HG03066 (cell line): ENCODE measurements at regions not wholly inside any gene's neighbourhood (a gene's known extent, or its start where the extent isn't known, plus 50 kb on each side); places are given as distances from the start of the nearest gene placed in this dataset.
"Not testable (repeated sequence)": the region's sequence is repeated elsewhere in the genome, so short reads cannot be mapped to it uniquely, and the experiment has no call there.

Experiments used
- ATAC-seq: cut with Tn5 transposase; IDR thresholded peaks from one replicate; pipeline ENCODE4 v1.9.1; 2021; ENCODE audit warnings: low read depth; ENCODE audit not compliant: unreplicated experiment

DNA sequence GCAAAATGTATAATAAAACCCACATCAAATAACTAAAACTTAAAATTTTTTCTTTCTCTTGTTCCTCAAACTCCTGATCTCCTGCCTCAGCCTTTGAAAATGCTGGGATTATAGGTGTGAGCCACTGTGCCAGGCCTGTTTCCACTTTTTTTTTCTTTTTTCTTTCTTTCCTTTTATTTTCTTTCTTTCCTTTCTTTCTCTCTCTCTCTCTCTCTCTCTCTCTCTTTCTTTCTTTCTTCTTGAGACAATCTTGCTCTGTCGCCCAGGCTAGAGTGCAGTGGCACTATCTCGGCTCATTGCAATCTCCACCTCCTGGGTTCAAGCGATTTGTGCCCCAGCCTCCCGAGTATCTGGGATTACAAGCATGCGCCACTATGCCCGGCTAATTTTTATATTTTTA lies 164.6 kb downstream of the OR2B2 start:
- ATAC-seq = no peak

DNA sequence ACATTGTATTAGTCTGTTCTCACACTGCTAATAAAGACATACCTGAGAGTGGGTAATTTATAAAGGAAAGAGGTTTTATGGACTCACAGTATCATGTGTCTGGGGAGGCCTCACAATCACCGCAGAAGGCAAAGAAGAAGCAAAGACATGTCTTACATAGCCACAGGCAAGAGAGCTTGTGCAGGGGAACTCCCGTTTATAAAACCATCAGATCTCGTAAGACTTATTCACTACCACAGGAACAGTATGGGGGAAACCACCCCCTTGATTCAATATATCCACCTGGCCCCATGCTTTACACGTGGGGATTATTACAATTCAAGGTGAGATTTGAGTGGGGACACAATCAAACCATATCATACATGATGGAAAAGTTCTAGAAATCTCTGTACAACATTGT lies 165.3 kb downstream of the OR2B2 start:
- not testable (repeated sequence) for ATAC-seq

DNA sequence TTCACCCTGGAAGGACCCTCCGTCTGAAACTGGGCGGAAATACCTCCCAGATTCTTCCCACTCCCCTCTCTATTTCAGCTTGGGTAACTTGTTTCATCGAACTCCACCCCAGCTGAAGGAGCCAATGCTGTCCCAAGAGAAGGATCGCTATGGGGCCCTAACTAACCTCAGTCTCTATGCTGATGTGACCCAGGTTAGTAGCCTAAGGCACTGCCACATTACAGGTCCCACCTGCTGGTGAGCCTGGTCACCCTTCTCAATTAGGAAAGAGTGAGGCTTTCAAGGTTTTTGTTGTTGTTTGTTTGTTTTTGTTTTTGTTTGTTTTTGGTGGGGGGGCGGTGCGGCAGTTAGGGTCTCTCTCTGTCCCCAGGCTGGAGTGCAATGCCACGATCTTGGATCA lies 168.4 kb downstream of the OR2B2 start:
- no peak for ATAC-seq

DNA sequence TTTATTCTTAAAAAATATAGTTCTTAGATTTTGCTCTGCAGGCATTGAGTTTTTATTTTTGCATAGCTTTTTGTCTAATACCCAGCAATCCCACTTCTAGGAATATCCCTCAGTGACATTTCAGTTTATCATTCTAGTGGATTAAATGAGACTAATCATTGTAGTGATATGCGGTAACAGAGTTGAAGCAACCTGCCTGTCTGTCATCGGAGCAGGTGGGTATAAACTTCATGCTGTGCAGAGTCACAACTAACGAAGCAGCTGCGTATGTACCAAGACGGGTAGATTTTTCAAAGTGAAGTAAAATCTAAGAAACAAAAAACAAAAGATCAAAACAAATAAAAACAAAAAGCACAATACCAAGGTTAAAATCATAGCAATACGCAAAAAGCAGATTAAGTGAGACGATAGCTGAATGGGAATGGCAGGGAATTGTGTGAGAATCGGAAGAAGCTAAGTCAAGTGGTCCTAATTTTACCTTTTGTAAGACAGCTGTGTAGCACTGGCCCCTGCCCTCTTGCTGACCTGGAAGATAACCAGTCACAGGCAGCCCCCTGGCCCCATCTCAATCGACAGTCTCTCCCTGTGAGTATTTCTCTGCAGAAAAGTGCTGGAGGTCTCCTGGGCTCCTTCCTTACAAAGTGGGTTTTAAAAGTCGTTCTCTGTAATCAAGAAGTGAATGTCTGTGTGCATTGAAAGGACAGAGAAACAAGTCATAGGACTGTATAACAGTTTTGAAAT lies 169.2 kb downstream of the OR2B2 start:
- ATAC-seq = no peak

DNA sequence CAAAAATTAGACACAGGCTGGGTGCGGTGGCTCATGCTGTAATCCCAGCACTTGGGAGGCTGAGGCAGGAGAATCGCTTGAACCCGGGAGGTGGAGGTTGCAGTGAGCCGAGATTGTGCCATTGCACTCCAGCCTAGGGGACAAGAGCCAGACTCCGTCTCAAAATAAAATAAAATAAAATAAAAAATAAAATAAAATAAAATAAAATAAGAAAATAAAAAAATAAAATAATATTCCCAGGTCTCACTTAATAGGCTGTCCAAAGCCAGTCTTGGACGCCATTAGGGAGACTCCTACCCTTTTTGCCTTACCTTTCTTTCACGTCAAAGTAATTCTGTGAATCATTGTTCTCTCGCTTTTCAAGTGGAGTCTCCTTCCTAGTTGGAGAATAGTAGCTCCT lies 172.3 kb downstream of the OR2B2 start:
- ATAC-seq = not testable (repeated sequence)

DNA sequence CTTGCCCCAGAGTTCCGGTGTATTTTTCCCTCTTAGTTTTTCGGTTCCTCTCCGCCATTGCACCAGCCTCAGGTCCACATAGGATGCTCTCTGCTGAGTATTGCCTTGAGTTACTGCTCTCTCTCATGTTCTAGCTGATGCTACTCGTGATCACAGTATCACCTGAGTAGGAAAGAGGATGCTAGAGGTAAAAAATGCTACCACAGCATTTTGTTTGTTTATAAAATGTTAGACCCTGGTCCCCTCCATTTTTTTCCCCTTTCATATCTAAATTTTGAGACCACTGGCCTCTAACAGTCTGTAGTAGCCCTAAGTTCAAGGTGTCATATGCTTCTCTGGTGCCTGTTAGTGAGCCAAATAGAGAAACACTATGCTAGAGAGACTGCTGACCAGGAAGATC lies 175.5 kb downstream of the OR2B2 start:
- no peak for ATAC-seq

DNA sequence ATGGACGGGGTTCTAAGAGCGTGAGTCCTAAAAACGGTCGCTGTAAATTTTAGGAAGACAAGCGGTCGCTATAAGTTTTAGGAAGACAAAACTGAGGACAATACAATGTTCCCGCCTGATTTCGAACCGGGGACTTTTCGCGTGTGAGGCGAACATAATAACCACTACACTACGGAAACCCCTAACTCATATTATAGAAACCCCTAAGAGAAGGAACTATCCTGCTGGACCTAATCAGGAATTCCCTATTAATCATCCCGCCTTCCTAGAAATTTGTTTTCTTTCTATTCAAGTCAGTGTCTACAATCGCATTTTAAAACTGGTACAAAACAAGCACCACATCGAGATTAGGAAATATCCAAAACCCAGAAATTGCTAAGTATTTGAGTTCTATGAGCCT lies 183.8 kb downstream of the OR2B2 start:
- ATAC-seq = no peak

DNA sequence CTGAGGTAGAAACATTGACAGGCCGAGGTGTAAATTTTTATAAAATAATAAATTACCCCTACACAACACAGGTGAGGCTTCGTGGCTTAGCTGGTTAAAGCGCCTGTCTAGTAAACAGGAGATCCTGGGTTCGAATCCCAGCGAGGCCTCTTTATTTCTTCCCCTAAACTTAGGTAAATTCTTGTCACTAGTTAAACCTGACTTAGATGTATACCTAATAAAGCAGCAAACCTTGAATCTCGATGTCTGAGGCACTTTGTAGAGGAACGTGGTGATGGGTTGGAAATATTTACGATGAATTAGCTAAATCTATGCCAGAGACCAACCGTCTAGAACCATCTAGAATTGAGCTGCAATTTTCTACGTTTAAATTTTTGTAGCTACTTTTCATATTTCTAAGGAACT lies 185.6 kb downstream of the OR2B2 start:
- no peak for ATAC-seq

DNA sequence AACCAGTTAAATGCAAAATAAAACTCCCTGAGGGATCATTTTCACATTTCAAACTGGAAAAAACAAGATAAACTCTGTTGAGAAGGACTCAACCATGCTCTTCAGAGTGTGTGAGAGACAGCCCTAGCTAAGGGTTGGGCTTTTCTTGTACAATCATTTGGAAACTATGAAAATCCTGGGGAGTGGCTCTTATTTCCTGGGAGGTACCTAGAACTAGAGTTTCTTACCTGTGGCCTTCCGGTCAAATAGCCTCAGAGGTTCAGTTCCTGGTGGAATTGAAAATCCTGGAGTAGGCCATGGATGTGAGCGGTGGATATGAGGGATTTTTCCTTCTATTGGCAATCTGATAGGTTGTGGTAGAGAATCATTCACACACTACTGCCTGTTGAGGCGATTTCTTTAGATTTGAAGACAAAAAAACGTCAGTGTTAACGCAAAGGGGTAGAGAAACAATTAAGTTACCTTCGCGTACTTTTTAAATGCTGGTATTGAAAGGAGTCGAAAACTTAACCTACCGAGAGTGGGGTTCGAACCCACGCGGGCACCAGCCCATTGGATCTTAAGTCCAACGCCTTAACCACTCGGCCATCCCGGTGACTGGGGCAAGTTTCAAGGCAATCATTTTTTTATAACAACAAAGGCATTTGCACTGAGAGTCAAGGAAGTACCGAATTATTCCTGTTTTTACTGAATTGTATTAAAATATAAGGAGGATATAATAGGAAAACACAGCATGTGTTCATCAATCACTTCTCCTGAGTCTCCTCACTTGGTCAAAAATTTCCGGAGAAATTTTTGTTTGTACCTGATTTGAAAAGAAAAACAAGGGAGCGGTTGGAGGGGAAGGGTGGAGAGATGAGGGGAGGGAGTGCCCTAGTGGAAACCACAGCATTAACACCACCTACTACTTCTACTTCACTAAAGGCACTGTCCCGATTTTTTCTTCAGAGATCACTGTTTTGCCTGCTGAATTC lies 191.3 kb downstream of the OR2B2 start:
- ATAC-seq = no peak

DNA sequence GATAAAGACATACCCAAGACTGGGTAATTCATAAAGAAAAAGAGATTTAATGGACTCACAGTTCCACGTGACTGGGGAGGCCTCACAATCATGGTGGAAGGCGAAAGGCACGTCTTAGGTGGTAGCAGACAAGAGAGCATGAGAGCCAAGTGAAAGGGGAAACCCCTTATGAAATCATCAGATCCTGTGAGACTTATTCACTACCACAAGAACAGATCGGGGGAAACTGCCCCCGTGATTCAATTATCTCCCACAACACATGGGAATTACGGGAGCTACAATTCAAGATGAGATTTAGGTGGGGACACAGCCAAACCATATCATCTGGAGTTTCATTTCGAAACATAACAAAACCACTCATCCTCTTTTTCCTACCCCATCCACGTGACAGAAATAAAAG lies 193.2 kb downstream of the OR2B2 start:
- ATAC-seq = not testable (repeated sequence)

DNA sequence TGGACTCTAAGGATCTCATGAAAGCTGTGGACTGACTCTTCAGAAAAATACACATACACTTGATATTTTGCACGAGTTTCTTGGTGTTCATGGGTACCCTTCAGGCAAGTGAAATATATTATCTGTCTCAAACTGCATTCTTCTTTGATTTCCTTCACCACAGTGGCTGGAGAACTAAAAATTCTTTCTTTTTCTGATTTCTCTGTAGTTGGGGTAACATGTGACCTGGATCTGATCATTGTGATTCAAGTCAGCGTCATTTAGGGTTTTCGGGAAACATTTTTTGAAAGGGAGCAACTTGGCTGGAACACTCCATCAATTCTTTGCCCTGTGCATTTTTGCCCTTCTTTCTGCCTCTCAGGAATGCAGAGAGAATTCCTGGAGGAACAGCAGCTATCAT lies 205.8 kb downstream of the OR2B2 start:
- no peak for ATAC-seq

DNA sequence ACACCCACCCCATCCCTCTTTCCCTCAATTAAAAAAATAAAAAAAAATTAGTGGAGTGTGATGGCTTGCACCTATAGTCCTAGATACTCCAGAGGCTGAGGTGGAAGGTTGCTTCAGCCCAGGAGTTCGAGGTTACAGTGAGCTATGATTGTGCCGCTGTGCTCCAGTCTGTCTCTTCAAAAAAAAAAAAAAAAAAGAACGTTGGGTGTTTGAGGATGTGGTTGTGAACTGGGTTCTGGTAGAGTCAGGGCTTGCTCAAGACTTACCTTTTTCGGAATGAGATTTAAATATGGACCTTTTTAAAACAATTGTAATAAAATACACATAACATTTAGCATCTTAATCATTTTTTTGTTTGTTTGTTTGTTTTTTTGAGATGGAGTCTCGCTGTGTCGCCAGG lies 211.9 kb downstream of the OR2B2 start:
- ATAC-seq = no peak

DNA sequence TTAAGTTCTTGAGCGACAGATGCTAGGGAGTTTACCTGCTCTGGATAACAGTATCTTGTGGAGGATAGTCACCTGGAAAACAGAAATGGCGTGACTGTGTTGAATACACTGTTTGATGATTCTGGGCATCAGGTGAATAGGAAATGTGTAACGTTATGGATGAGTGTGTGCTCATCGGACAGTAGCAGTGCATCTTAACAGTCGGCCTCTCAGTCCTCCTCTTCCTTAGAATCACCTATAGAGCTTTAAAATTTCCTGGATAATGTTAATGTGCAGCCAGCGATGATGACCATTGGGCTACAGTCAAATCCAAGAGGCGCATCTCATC lies 217.7 kb downstream of the OR2B2 start:
- ATAC-seq = no peak

DNA sequence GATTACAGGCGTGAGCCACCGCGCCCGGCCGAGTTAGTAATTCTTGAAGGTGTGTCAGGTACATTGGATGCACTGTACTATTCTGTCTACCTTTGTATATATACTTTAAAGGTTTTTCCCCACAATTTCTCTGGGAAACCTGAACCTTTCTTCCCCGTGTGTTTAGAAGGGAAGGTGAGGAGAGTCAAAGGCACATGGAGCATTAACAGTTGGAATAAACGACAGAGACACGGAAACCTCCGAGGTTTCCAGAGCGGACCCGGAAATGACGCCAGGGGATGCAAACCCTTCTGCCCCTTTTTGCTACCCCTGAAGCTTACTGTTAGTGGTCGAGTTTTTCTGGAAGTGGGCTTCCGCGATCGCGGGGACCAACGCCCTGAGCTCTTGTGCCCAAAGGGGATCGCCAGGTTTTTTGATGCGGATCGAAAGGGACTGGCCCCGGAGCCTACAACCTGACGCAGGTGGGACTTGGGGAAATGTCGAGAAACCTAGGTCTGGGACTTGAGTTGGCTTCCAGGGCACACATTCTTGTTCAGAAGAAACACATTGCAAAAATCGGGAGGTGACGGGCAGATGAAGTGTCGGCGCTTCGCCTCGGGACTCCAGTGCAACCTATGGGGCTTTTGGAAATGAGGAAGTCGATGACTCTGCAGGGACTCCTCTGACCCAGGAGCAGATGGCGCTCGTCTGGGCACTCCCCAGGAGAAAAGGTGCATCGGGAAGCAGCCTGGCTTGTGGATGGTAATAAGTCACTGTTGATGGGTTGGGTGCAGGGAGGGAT lies 218.2 kb downstream of the OR2B2 start:
- peak; percentile 59 for ATAC-seq

DNA sequence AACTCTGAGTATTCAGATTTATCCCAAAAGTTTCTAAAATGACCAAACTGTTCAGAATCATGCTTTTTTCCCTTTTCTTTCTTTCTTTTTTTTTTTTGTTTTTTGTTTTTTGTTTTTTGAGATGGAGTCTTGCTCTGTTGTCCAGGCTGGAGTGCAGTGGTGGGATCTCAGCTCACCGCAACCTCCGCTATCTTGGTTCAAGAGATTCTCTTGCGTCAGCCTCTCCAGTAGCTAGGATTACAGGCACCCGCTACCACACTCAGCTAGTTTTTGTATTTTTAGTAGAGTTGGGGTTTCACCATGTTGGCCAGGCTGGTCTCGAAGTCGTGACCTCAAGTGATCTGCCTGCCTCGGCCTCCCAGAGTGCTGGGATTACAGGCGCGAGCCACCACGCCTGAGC lies 219.2 kb upstream of the ZNF184 start:
- ATAC-seq = not testable (repeated sequence)

DNA sequence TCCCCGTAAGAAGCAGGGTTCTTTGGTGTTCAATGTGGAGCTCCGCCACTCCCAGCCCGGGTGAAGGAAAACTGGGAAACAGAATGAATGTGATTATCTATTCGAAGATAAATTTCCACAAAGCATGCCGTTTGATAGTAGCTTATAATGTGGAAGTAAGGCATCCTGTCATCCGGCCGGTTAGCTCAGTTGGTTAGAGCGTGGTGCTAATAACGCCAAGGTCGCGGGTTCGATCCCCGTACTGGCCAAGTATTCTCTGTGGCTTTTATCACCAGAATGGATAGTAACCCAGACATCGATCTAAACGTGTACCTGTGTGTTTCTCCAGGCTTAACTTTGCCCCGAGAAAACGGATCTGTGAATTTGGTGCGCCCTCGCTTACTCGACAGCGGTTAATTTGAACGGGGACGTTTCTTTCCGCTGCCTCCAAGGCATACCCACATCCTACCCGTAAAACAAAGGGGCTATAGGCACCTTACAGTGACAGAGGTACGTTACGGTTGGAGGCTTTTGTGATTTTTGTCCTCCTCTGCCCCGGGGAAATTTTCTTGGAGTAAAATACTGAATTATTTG lies 215.2 kb upstream of the ZNF184 start:
- ATAC-seq = peak; percentile 67

DNA sequence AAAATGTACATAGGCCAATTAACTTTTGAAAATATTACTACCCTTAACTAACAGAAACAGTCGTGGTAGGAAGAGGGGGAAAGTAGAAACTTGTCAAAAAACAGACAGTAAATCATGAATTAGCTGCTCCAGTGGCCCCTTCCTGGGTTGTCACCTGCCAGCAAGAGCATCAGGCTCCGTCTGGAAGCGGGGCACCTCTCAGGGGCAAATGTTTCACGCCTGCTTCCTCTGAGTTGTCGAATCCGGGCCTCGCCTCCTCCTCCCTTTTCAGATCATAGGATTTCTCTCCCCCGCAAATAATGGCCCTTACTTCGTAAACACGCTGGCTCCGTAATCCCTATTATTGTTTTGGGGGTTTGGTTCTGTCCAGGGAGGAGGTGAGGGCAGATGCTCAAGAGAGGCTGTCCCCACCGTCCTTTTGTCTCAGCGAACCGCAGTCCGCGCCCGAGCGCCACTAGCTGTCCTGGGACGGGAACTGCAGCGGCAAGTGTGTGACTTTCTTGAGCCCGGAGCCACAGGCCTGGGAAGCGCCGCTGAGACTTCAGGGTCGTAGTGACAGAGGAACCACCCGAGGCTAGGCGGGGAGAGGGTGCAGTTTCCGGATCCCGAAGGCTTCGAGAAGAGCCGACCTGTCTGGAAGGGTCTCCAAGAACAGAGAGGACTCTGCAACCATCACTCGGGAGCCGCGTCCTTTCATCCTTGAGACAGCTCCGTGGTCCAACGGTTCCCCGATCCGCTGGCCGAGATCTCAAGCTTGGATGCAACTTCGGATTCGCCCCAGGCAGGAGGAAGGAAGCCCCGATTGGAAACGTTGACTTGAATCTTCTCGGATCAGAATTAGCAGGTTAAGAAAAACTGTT lies 214.5 kb upstream of the ZNF184 start:
- ATAC-seq = peak; percentile 70

DNA sequence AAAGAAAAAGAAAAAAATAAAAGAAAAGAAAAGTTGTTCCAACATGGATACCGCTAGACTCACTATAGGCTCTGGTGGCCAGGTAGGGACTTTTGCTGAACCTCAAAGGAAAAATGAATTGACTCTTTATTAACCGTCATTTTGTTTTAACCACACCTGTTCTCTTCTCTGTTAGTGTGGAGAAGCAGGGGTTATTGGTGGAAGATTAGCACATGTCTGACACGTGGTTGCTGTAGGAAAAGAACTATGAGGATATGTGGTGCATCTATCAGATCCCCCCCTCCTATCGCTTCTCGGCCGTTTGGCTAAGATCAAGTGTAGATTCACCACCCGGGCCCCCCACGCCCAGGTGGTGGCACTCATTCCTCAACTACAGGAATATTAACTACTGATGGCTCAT lies 212.4 kb upstream of the ZNF184 start:
- ATAC-seq = no peak

DNA sequence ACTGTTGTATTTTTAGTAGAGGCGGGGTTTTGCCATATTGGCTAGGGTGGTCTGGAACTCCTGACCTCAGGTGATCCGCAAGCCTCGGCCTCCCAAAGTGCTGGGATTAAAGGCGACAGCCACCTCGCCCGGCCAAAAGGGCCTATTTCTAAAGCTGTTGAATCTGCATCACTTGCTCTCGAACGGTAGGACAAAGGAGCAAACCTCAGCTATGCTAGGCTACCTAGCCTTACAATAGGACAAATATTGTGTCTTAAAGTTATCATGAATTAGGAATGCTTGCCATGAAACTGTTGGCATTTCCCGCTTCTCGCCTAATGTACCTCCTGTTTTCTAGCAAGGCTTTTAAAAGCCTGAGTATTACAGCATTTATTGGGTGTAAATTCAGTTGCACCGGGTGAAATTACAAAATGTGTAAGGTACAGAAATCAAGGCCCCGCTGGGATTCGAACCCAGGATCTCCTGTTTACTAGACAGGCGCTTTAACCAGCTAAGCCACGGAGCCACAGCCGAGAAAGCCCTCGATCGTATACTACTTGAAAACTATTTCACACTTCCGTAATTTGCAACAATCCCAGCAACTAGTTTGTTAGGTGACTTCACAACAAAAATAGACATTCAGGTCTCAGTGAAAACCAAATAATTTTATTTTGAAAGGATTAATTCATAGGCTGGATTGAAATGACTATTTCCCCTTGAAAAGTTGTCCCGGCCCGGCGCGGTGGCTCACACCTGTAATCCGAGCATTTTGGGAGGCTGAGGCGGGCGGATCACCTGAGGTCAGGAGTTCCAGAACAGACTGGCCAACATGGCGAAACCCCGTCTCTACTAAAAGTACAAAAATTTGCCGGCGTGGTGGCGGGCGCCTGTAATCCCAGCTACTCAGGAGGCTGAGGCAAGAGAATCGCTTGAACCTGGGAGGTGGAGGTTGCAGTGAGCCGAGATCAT lies 211.6 kb upstream of the ZNF184 start:
- no peak for ATAC-seq
